HG03039 (cell line): ENCODE measurements at regions not wholly inside any gene's neighbourhood (a gene's known extent, or its start where the extent isn't known, plus 50 kb on each side); places are given as distances from the start of the nearest gene placed in this dataset.
"Not testable (repeated sequence)": the region's sequence is repeated elsewhere in the genome, so short reads cannot be mapped to it uniquely, and the experiment has no call there.

Source experiments
- ATAC-seq: cut with Tn5 transposase; IDR thresholded peaks from one replicate; pipeline ENCODE4 v1.9.1; 2021; ENCODE audit warnings: mild to moderate bottlenecking, moderate library complexity; ENCODE audit not compliant: unreplicated experiment

DNA sequence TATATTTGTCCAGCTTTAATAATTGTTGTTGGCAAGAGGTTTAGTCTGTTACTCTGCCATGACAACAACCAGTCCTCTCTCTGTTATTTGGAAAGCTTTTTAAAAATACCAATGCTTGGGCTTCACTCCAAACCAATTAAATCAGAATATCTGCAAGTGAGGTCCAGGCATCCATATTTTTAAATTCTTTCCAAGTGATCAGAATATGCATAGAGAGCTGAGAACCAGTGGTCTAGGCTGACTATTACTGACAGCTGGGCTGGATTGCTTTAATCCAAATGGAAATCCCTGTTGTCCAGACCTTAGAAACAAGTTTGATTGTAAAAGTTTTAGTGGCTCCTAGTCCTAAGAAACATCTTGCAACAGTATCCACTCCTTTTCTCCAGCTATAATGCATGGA is 1059.7 kb upstream of the ACVR2A start:
- no peak for ATAC-seq

- no peak for ATAC-seq
Measured at GRCh38 chr2:146784602-146785001, 1060.2 kb upstream of the ACVR2A start.

- no peak for ATAC-seq
Measured at GRCh38 chr2:146777181-146777580, 1067.6 kb upstream of the ACVR2A start.

- no peak for ATAC-seq
Measured at GRCh38 chr2:146776596-146776995, 1068.2 kb upstream of the ACVR2A start.

DNA sequence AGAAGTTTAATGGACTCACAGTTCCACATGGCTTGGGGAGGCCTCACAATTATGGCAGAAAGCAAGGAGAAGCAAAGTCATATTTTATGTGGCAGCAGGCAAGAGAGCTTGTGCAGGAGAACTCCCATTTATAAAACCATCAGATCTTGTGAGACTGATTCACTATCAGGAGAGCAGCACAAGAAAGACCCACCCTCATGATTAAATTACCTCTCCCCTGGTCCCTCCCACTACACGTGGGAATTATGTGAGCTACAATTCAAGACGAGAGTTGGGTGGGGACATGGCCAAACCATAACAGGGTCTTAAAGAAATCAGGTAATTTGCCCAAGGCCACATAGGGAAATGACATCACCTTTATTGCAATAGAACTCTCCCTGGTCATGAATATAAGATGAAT is 1073.3 kb upstream of the ACVR2A start:
- ATAC-seq = no peak

- no peak for ATAC-seq
Measured at GRCh38 chr2:146764301-146764700, 1080.5 kb upstream of the ACVR2A start.

DNA sequence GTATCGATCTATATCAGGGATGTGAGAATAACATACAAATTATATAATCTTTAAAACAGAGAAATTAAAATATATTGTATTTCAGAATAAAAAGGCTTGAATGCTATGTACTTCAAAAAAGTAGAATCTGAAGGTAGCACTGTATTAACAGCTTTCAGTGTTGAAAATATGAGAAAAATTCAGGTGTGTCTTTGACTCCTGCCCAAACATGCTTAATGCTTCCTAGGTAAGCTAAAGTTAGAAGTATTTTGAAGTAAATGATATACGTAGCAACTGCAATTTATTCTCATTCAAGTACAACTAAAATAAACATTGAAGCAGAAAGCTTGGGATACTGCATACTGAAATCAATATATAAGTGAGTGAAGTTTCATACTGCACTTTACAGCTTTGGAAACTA is 1082.0 kb upstream of the ACVR2A start:
- no peak for ATAC-seq

- no peak for ATAC-seq
Measured at GRCh38 chr2:146754606-146755005, 1090.2 kb upstream of the ACVR2A start.

DNA sequence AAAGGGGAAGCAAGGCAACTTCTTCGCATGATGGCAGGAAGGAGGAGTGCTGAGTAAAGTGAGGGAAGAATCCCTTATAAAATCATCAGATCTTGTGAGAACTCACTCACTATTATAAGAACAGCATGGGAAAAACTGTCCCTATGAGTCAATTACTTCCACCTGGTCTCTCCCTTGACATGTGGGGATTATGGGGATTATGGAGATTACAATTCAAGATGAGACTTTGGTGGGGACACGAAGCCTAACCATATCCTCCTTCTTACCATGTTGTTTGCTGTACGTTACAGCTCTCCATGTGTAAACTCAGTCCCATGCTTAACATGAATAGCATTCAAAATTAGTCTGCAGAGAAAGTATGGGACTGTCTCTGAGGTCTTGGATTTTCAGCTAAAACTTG is 1096.8 kb upstream of the ACVR2A start:
- ATAC-seq = no peak

GRCh38 chr2:146741260-146741659 is 1103.6 kb upstream of the ACVR2A start:
- no peak for ATAC-seq

DNA sequence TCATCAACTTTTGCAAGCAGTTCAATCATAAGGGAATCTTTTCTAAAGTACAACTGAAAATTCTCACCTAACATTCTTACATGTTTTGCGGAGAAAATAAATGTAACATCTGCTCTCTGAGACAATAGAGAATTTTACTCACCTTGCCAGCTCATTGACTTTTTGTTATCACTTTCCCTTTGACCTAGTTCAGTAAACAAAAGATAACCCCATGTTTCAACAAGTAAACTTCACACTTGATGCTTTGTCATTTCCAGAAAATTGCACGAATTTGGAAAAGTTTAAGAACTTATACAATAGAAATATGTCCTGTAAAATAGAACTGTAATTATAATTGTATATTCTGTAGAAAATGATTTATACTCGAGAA is 1110.0 kb upstream of the ACVR2A start:
- ATAC-seq = no peak

GRCh38 chr2:146734042-146734820 is 1110.6 kb upstream of the ACVR2A start:
- no peak for ATAC-seq

GRCh38 chr2:146730882-146731281 is 1113.9 kb upstream of the ACVR2A start:
- ATAC-seq = no peak

DNA sequence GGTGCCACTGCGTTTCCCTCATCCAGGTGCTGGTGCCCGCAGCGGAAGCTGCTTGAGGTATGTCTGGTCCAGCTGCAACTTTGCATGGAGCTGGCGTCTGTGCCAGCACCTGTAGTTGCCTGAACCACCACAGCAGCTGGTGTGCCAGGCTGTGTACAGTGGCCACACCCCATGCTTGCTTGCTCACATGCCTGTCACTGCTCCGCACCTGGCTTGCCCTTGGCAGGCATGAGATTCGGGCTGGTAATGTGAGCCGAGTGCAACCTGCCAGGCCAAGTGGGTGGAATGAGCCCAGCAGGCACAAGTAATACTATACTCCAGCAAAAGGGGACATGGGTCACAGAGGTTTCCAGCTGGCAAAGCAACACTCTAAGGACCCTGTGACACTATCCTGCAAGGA is 1123.3 kb upstream of the ACVR2A start:
- ATAC-seq = no peak

DNA sequence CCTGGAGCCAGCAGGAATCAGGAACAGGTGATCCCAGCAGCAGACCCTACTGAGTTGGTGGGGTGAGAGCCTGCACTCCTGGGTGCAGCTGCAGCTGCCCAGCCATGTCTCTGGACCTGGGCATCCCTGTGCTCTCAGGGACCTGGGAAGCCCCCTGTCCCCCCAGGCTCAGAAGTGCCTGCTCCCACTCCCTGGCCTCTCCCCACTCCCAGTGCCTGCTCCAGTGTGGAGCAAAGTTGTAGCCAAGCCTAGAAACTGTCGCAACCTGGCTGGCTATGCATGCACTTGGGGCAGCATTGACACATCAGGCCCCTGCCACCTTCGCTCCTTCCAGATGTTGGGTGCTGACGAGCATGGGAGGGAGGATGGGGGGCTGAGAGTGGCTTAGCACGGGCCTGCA is 1124.7 kb upstream of the ACVR2A start:
- ATAC-seq = no peak

GRCh38 chr2:146716591-146716990 is 1128.2 kb upstream of the ACVR2A start:
- no peak for ATAC-seq

- no peak for ATAC-seq
Measured at GRCh38 chr2:146709004-146709403, 1135.8 kb upstream of the ACVR2A start.

DNA sequence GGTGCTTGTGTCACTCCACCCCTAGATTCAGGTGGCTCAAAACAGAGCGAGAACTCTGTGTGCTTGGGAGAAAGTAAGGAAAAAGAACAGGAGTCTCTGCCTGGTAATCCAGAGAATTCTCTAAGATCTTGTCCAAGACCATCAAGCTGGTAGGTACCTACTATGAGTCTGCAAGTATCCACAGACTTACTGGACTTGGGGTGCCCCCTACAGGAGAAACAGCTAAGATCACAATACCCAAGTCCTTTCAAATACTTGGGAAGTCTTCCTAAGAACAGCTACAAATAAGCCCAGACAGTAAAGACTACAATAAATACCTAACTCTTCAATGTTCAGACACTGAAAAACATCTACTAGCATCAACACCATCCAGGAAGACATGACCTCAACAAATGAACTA is 1143.6 kb upstream of the ACVR2A start:
- no peak for ATAC-seq

DNA sequence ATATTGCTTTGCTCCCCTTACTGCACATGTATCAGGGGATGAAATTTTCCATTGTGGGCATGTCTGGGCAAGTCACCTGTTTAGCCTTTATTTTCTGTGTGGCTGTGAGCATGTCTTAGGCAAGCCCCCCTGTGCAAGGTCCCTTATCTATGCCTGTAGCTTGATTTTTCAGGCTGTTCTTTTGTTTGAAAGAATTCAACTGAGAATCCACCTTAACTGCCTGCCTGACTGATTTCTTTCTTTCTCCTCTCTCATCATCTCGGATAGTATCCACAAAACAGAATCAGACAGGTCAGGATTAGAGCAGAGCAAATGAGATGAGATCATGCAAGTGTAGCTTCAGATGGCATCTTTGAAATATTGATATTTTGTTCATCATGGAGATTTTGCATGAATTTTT is 1147.5 kb upstream of the ACVR2A start:
- ATAC-seq = no peak

- ATAC-seq = not testable (repeated sequence)
Measured at GRCh38 chr2:146696787-146697186, 1148.0 kb upstream of the ACVR2A start.

DNA sequence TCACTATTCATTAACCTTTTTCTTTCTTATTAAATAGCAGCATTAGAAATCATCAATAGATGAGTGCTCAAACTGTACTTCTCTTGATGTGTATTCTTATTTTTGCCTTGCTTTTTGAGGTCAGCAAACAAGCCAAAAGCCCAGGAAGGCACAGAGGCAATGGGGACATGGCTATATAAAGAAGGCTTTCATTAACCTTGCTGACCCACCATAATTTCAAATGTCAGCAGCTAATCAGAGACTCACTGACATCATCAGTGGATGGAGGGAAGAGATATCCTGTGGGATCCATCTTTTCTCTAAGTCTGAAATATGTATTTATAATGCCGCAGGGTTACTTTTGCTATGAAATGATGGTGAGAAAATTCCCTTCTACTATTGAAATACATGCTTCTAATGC is 1162.8 kb upstream of the ACVR2A start:
- ATAC-seq = no peak

DNA sequence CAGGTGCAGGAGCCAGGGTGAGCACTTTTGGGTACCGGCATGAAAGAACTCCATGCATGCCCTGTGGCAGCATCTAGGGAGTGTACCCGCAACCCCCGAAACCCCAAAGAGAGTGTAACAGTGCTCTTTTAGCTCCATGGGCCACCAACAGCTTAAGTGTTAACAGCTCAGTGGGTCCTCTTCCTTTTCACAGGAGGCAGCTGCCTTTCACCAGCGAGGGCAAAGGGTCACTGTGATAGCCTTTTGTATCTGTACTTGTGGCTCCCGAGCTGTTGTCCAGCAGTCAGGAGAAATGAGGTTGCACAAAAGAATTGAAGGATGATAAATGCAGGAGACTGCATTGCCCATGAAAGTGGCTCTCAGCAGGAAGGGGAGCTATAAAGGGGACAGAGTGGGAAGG is 1166.3 kb upstream of the ACVR2A start:
- no peak for ATAC-seq

DNA sequence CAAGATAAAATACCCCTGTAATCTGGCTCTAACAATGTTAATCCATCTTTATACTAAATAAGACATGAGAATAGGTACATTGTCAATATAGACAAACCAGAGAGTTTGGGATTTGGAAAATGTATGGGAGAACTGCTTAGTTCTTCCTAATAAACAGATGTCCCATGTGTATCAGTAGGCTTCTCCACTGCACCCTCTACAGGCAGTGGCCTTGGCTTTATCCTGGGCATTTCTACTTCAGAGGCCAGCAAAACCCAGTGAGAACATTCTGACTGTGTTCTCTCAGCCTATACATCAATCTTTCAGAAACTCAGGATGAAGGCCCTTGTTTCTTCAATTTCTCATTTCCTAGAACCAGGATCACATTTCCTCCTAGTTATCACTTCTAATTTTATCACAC is 1167.5 kb upstream of the ACVR2A start:
- ATAC-seq = no peak
